ENCODE measurements at regions not wholly inside any gene's neighbourhood (a gene's known extent, or its start where the extent isn't known, plus 50 kb on each side); places are given as distances from the start of the nearest gene placed in this dataset.

DNA sequence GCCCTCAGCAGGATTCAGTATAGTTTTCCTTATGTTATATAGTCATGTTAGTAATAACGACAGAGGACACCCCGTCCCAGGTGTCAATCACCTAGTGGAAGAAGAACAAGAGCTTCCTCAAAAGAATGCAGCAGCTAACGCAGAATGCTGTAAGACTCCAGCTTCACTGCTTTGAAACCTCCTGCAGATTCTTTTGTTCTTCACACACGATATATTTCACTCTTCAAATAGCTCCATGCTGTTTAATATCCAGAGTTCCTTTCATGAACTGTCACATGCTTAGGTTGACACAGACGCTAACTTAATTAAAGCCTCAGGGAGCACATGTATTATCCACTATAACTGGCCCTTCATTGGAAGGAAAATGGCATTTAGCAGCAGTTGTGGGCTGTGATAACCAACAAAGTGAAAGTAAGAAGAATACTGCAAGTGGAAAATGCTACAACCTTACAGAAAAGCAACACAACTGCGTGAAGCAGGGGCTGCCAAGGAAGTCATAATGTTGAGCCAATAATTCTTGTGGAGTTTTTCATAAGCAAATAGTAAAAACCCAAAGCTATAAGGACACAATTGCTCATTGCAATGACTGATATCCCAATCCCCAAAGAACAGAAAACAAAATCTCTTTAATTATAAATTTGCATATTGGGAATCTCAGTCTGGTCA is 387.5 kb downstream of the PLK2 start:
- H3K9ac ChIP-seq (ENCODE audit: insufficient read length): no peak overlapping the region
- no peaks in the 10 kb centered on the region for H3K36me3 ChIP-seq (ENCODE audit: insufficient read depth, low read length)
- no peak for DNase-seq (ENCODE audit: low read depth, low spot score)
- peak overlapping the region; percentile 61 for H3K4me3 ChIP-seq
- H3K9me3 ChIP-seq (ENCODE audit: low read depth, low read length): no peaks in the 10 kb centered on the region
- TF ChIP-seq POLR2AphosphoS5 (IDR thresholded peaks at IDR 0.05; ENCODE audit: borderline replicate concordance, low read depth, low read length): no peak
- no peak for TF ChIP-seq FOXP2 (optimal IDR thresholded peaks at IDR 0.05; ENCODE audit: control extremely low read depth, extremely low read length, insufficient read depth)
- no peak for TF ChIP-seq EZH2 (IDR thresholded peaks at IDR 0.05)
- H3K27ac ChIP-seq: no peak overlapping the region

- H3K27ac ChIP-seq: no peak overlapping the region
- no peak overlapping the region for H3K4me3 ChIP-seq
- H3K9me3 ChIP-seq (ENCODE audit: low read depth, low read length): no peaks in the 10 kb centered on the region
- H3K36me3 ChIP-seq (ENCODE audit: insufficient read depth, low read length): no peaks in the 10 kb centered on the region
- no peak for DNase-seq (ENCODE audit: low read depth, low spot score)
- no peak overlapping the region for H3K9ac ChIP-seq (ENCODE audit: insufficient read length)
- TF ChIP-seq FOXP2 (optimal IDR thresholded peaks at IDR 0.05; ENCODE audit: control extremely low read depth, extremely low read length, insufficient read depth): no peak
- no peak for TF ChIP-seq POLR2AphosphoS5 (IDR thresholded peaks at IDR 0.05; ENCODE audit: borderline replicate concordance, low read depth, low read length)
- TF ChIP-seq EZH2 (IDR thresholded peaks at IDR 0.05): no peak
Measured at GRCh38 chr5:58071566-58071965, 388.3 kb downstream of the PLK2 start.

GRCh38 chr5:58069846-58070245 is 390.0 kb downstream of the PLK2 start:
- Histone ChIP-seq H3K9me3 (ENCODE audit: low read depth, low read length) (no peaks in the 10 kb centered on the region), H3K27ac (no peak overlapping the region), H3K9ac (ENCODE audit: insufficient read length) (no peak overlapping the region), H3K36me3 (ENCODE audit: insufficient read depth, low read length) (no peaks in the 10 kb centered on the region), H3K4me3 (no peak overlapping the region)
- no peak for TF ChIP-seq POLR2AphosphoS5 (IDR thresholded peaks at IDR 0.05; ENCODE audit: borderline replicate concordance, low read depth, low read length)
- TF ChIP-seq EZH2 (IDR thresholded peaks at IDR 0.05): no peak
- no peak for TF ChIP-seq FOXP2 (optimal IDR thresholded peaks at IDR 0.05; ENCODE audit: control extremely low read depth, extremely low read length, insufficient read depth)
- no peak for DNase-seq (ENCODE audit: low read depth, low spot score)

- H3K27ac ChIP-seq: no peak overlapping the region
- no peak overlapping the region for H3K4me3 ChIP-seq
- H3K9ac ChIP-seq (ENCODE audit: insufficient read length): no peak overlapping the region
- no peak for TF ChIP-seq FOXP2 (optimal IDR thresholded peaks at IDR 0.05; ENCODE audit: control extremely low read depth, extremely low read length, insufficient read depth)
- no peak for TF ChIP-seq POLR2AphosphoS5 (IDR thresholded peaks at IDR 0.05; ENCODE audit: borderline replicate concordance, low read depth, low read length)
- no peak for TF ChIP-seq EZH2 (IDR thresholded peaks at IDR 0.05)
- H3K9me3 ChIP-seq (ENCODE audit: low read depth, low read length): no peaks in the 10 kb centered on the region
- no peaks in the 10 kb centered on the region for H3K36me3 ChIP-seq (ENCODE audit: insufficient read depth, low read length)
- DNase-seq (ENCODE audit: low read depth, low spot score): no peak
Measured at GRCh38 chr5:58069016-58069705, 390.7 kb downstream of the PLK2 start.

GRCh38 chr5:58066557-58066956 is 393.3 kb downstream of the PLK2 start:
- no peak for DNase-seq (ENCODE audit: low read depth, low spot score)
- H3K9me3 ChIP-seq (ENCODE audit: low read depth, low read length): no peaks in the 10 kb centered on the region
- no peak overlapping the region for H3K9ac ChIP-seq (ENCODE audit: insufficient read length)
- TF ChIP-seq POLR2AphosphoS5 (IDR thresholded peaks at IDR 0.05; ENCODE audit: borderline replicate concordance, low read depth, low read length) (no peak), FOXP2 (optimal IDR thresholded peaks at IDR 0.05; ENCODE audit: control extremely low read depth, extremely low read length, insufficient read depth) (no peak), EZH2 (IDR thresholded peaks at IDR 0.05) (no peak)
- no peaks in the 10 kb centered on the region for H3K36me3 ChIP-seq (ENCODE audit: insufficient read depth, low read length)
- peak overlapping the region; percentile 34; the same call in 1 of the 2 replicates for H3K4me3 ChIP-seq
- peak overlapping the region; percentile 22; the same call in 1 of the 2 replicates for H3K27ac ChIP-seq

DNA sequence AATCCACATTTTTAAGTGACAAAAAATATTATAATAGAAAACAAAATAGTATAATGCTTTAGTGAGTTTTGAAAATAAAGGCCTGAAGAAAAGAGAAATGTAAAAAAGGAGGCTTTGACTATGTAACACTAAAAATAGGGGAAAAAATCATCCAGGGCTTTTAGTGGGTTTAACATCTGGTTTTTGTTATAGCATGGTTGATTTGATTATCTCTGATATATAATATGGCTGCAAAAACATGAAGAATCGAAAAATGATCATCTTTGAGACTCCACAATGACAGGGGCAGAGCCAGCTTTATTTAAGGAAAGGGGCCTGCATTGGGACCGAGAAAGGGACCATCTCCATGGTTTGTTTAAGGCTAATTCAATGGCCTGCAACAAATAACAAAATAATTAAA is 393.8 kb downstream of the PLK2 start:
- Histone ChIP-seq H3K27ac (peak overlapping the region; percentile 47; the same call in 1 of the 2 replicates), H3K36me3 (ENCODE audit: insufficient read depth, low read length) (no peaks in the 10 kb centered on the region), H3K9me3 (ENCODE audit: low read depth, low read length) (no peaks in the 10 kb centered on the region), H3K4me3 (peak overlapping the region; percentile 34; the same call in 1 of the 2 replicates), H3K9ac (ENCODE audit: insufficient read length) (no peak overlapping the region)
- TF ChIP-seq EZH2 (IDR thresholded peaks at IDR 0.05) (no peak), FOXP2 (optimal IDR thresholded peaks at IDR 0.05; ENCODE audit: control extremely low read depth, extremely low read length, insufficient read depth) (no peak), POLR2AphosphoS5 (IDR thresholded peaks at IDR 0.05; ENCODE audit: borderline replicate concordance, low read depth, low read length) (no peak)
- DNase-seq (ENCODE audit: low read depth, low spot score): no peak

- H3K9ac ChIP-seq (ENCODE audit: insufficient read length): no peak overlapping the region
- DNase-seq (ENCODE audit: low read depth, low spot score): no peak
Measured at GRCh38 chr5:58064801-58065200, 395.1 kb downstream of the PLK2 start.

DNA sequence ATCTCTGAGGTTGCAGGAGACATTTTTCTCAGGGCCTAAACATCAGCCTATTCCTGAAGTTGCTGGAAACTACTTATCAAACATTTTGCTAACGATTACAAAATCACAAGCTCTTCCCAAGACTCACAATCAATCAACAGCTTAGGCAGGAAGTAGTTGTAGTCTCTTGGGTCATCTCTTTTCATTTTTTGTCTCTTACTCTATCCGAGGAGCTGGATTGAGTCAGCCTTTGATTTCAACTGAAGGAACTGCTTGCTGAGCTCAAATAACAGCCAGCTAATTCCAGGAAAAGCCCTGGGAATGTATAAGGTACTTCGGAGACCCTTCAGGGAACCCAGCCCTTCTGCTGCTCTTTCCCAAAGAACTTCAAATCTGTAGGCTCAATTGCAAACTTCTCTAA is 398.9 kb downstream of the PLK2 start:
- Histone ChIP-seq H3K9ac (ENCODE audit: insufficient read length) (no peak overlapping the region), H3K9me3 (ENCODE audit: low read depth, low read length) (no peaks in the 10 kb centered on the region), H3K36me3 (ENCODE audit: insufficient read depth, low read length) (no peaks in the 10 kb centered on the region), H3K4me3 (no peak overlapping the region), H3K27ac (no peak overlapping the region; the same call in 1 of the 2 replicates)
- no peak for DNase-seq (ENCODE audit: low read depth, low spot score)
- TF ChIP-seq POLR2AphosphoS5 (IDR thresholded peaks at IDR 0.05; ENCODE audit: borderline replicate concordance, low read depth, low read length): no peak
- TF ChIP-seq FOXP2 (optimal IDR thresholded peaks at IDR 0.05; ENCODE audit: control extremely low read depth, extremely low read length, insufficient read depth): no peak
- TF ChIP-seq EZH2 (IDR thresholded peaks at IDR 0.05): no peak

More at GRCh38 chr5:58064801-58065200, 395.1 kb downstream of the PLK2 start:
- no peak overlapping the region for H3K27ac ChIP-seq
- no peak overlapping the region for H3K4me3 ChIP-seq
- TF ChIP-seq FOXP2 (optimal IDR thresholded peaks at IDR 0.05; ENCODE audit: control extremely low read depth, extremely low read length, insufficient read depth): no peak
- TF ChIP-seq EZH2 (IDR thresholded peaks at IDR 0.05): no peak
- TF ChIP-seq POLR2AphosphoS5 (IDR thresholded peaks at IDR 0.05; ENCODE audit: borderline replicate concordance, low read depth, low read length): no peak
- no peaks in the 10 kb centered on the region for H3K36me3 ChIP-seq (ENCODE audit: insufficient read depth, low read length)
- H3K9me3 ChIP-seq (ENCODE audit: low read depth, low read length): no peaks in the 10 kb centered on the region

All from SK-N-MC (cell line).